Hematopoietic multipotent progenitor cell treated with erythropoietin and hydrocortisone succinate and interleukin-3 and kit ligand, for 17 days (in vitro differentiated cells): ENCODE measurements at regions not wholly inside any gene's neighbourhood (a gene's known extent, or its start where the extent isn't known, plus 50 kb on each side); places are given as distances from the start of the nearest gene placed in this dataset.
"Not testable (repeated sequence)": the region's sequence is repeated elsewhere in the genome, so short reads cannot be mapped to it uniquely, and the experiment has no call there.

Source experiments
- DNase-seq: peaks from one replicate; pipeline ENCODE4 v3.0.0-alpha.2; 2015; ENCODE audit warnings: low spot score

DNA sequence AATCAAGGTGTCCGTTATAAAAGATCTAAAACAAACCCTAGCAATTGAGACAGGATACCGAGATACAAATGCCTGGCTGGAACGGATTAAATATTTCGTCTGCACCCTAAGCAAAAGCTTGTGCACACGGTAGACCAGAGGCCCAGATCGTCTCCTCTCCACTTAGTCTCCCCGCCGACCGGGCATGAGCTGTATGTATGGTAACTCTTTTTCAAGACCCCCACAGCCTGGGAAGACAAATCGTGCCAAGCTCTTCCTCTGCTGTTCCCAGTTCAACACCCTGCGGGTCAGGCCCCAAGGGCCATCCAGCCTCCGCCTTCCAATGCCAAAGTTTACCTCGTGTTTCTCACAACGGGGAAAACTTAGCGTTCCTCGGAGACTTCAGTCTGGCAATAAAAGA, 285.7 kb upstream of the GALNT17 start:
- no peak for DNase-seq

DNA sequence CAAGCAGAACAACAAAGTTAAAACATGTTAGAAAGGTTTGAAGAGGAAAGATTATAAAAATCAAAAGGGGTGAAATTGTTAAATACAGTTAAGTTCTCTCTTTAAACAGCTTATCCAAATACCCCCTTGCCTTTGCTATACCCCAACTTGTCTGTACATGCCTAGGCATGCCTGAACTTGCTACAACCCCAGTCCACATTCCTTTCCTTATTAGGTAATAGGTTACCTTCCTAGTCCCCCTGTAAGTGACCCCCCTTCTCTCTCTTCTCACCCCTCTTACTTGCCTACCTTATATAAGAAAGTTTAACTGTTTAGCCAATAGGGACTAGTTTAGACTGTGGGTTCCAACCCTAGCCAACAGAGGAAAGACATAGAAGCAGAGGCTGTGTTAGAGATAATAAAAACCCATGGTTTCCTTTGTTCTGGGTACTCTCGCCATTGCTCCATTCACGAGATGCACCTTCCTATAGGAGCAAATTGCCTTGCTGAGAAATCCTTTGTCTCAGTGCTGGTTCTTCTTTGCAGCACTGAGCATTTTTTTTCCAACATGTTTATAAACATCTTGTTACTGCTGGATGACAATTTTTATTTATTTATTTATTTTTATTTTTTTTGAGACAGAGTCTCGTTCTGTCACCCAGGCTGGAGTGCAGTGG, 282.2 kb upstream of the GALNT17 start:
- DNase-seq: no peak

GRCh38 chr7:70855373-70855772, 276.6 kb upstream of the GALNT17 start:
- no peak for DNase-seq

- peak; percentile 47 for DNase-seq
These were observed 274.9 kb upstream of the GALNT17 start for GRCh38 chr7:70856901-70857630.

DNA sequence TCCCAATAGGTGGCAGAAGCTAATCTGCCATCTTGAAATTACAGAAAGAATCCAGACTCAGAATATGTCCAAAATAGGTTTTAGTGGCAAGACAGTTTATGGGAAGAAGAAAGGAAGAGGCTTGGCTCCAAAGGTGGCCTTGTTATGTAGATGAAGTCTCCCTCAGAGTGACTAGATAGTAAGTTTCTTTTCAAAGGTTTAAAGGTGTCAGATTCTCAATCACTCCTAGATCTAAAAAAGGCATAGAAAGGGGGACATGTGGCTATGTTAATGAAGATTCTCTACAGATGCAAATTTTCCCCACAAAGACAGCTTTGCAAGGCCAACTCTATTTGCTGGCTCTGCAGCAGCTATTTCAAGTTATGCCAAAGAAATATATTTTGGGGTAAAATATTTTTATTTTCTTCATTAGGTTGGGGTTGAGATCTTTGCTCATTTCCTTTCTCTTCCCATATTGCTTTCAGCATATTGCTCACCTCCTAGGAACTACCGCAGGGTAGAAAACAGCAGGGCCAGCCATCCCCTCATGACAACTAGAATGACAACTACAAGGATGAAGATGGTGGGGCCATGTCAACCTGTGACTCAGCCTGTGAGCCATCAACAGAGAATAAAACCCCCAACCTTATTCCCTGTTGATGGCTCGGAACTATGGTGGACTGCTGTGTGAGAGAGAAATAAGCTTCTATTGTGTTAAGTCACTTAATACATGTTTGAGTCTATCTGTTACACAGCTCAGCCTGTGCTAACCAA, 274.0 kb upstream of the GALNT17 start:
- DNase-seq: no peak

- no peak for DNase-seq
These were observed 264.4 kb upstream of the GALNT17 start for GRCh38 chr7:70867513-70867912.

- DNase-seq: no peak
These were observed 261.6 kb upstream of the GALNT17 start for GRCh38 chr7:70870349-70870748.

GRCh38 chr7:70872188-70872587, 259.8 kb upstream of the GALNT17 start:
- no peak for DNase-seq

- DNase-seq: no peak
These were observed 250.6 kb upstream of the GALNT17 start for GRCh38 chr7:70881167-70881847.

- DNase-seq: no peak
These were observed 248.0 kb upstream of the GALNT17 start for GRCh38 chr7:70883750-70884439.

DNA sequence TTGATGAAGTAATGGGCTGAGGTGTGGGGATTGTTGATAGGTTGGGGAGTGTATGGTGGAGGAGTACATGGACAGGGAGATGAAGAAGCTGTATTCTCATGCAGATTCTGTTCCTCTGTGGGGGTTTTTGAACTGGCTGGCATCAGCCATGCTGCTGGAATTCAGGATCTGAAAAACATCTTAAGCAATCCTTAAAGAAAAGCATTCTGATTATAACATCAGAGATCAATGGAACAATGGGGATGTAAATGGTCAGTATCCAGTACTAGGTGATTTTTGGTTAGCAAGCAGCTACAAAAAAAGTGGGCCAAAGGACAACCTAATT, 247.5 kb upstream of the GALNT17 start:
- DNase-seq: no peak

DNA sequence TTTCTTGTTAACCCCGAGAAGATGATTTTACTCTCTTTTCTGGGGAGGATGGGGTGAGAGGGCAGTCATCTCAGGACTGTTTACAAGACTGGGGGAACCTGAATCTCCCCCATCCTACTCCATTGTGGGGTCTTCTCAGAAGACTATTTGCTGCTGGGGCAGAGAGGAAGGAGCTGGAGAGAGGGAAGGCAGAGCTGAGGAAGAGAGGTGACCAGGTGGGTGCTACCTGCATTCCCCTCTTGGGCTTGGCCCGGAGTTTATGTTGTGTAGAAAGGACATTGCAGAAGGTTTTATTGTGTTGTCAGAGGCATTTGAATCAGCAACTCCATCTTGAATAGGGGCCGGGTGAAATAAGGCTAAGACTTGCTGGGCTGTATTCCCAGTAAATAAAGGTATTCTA, 247.1 kb upstream of the GALNT17 start:
- DNase-seq: no peak

- DNase-seq: no peak
These were observed 245.4 kb upstream of the GALNT17 start for GRCh38 chr7:70886547-70886946.

- DNase-seq: no peak
These were observed 244.8 kb upstream of the GALNT17 start for GRCh38 chr7:70887186-70887585.

DNA sequence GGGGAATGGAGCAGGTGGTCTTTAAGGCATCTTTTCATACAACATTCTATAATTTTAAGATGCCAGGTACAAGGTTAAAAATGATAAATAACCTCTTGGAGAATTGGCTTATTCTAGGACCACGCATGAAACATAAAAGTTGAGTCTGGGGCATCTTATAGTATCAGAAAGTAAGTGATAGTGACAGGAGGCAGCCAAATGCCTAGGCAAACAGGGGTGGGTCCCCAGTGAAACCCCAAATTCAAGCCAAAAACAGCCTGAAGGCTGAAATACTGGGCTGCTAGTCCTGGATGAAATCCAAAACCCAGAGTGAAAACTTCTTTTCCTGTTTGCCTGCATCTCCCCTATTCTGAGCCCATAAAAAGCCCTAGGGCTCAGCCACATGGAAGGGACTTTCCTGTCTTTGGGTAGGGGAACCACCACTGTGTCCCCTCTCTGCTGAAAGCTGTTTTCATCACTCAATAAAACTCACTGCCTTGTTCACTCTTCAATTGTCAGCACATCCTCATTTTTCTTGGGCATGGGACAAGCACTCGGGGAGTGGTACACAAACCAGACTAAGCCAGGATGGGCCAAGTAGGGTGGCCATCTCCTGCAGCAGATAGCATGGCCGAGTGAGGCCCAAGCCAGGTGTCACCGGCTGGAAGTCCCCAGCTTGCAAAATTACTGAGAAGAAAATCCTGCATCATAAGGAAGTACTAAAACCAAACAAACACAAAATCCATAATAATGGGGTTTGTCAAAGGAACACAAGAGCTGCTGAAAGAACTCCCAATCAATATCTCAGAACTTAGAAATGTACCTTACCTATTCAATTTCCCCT, 241.6 kb upstream of the GALNT17 start:
- DNase-seq: no peak

DNA sequence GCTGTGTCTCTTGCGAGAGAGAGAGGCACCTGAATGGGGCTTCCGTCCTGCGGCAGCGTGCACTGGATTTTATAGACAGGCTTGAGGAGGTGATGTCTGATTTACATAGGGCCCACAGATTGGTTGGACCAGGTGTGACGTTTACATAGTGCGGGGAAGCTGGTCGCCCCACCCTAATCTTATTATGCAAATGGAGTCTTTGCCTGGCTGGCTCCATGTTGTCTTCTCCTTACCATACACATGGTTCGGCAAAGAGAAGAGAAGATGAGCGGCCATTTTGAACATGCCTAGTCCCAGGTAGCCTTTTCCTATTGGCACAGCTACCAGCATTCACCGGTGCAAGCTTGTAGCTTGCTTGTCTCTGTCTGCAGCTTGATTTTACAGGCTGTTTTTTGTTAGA, 238.5 kb upstream of the GALNT17 start:
- DNase-seq: no peak

GRCh38 chr7:70893971-70894715, 237.8 kb upstream of the GALNT17 start:
- DNase-seq: no peak

DNA sequence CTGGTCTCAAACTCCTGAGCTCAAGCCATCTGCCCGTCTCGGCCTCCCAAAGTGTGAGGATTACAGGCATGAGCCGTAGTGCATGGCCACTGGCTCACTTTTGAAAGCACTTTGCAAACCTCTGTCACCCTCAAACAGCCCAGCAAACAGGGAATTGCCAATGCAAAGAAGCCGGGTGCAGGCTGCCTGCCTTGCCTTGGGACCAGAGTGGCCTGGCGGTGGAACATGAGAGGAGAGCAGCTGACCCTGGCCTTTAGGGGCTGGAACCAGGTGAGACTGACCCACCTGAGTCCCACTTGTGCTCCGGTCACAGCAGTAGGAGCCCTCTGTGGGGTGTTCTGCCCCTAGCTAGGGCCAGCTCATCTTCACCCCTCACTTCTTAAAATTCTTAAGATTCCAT, 237.1 kb upstream of the GALNT17 start:
- no peak for DNase-seq

DNA sequence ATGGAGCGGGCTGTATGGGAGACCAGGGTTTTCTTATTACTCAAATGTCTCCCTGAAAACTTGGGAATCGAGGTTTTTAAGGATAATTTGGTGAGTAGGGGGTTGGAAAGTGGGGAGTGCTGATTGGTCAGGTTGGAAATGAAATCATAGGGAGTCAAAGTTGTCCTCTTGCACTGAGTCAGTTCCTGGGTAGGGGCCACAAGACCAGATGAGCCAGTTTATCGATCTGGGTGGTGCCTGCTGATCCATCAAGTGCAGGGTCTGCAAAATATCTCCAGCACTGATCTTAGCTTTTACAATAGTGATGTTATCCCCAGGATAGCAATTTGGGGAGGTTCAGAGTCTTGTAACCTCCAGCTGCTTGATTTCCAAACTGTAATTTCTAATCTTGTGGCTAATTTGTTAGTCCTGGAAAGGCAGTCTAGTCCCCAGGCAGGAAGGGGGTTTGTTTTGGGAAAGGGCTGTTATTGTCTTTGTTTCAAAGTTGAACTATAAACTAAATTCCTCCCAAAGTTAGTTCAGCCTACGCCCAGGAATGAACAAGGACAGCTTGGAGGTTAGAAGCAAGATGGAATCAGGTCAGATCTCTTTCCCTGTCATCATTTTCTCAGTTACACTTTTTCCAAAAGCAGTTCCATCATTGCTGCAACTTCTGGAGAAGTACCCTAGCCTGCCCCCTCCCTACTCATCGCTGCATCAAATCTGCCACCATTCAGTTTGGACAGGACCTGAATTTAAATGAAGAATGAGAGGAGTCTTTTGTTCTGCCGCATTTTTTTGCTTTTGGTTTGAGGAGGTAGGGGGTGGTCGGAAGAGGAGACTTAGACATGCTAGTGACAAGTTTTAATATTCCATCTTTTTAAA, 236.4 kb upstream of the GALNT17 start:
- not testable (repeated sequence) for DNase-seq
